IPS DF 6.9 (cell line): ENCODE measurements at regions not wholly inside any gene's neighbourhood (a gene's known extent, or its start where the extent isn't known, plus 50 kb on each side); places are given as distances from the start of the nearest gene placed in this dataset.

Experiments used
- DNase-seq: peaks from one replicate; pipeline ENCODE4 v3.0.0-alpha.2; 2013; ENCODE audit warnings: low read depth, low spot score
- H3K27ac ChIP-seq: one replicate; pipeline ENCODE4 v1.5.1; 2013; ENCODE audit warnings: low read length, control low read depth
- H3K27me3 ChIP-seq: 2 replicates; pipeline ENCODE4 v1.6.1; 2013; ENCODE audit warnings: mild to moderate bottlenecking, low read length; ENCODE audit not compliant: control insufficient read depth, insufficient read depth
- H3K36me3 ChIP-seq: 2 replicates; pipeline ENCODE4 v1.6.1; 2013; ENCODE audit warnings: low read length; ENCODE audit not compliant: control insufficient read depth, insufficient read depth
- H3K4me1 ChIP-seq: 2 replicates; pipeline ENCODE4 v1.6.1; 2013; ENCODE audit warnings: low read length; ENCODE audit not compliant: control insufficient read depth, insufficient read depth
- H3K4me3 ChIP-seq: 2 replicates; pipeline ENCODE4 v1.5.1; 2013; ENCODE audit warnings: mild to moderate bottlenecking, low read length
- H3K9me3 ChIP-seq: 2 replicates; pipeline ENCODE4 v1.6.1; 2013; ENCODE audit warnings: low read length, inconsistent platforms; ENCODE audit not compliant: control insufficient read depth, insufficient read depth
- WGBS: extraction: QIAGEN DNeasy Blood & Tissue Kit; methylation state at CpG from one replicate; pipeline ENCODE4 v1.1.7; 2013; ENCODE audit warnings: mixed read lengths, missing lambda C conversion rate; ENCODE audit not compliant: insufficient read length, insufficient coverage; 5-methylcytosine and 5-hydroxymethylcytosine counted together

DNA sequence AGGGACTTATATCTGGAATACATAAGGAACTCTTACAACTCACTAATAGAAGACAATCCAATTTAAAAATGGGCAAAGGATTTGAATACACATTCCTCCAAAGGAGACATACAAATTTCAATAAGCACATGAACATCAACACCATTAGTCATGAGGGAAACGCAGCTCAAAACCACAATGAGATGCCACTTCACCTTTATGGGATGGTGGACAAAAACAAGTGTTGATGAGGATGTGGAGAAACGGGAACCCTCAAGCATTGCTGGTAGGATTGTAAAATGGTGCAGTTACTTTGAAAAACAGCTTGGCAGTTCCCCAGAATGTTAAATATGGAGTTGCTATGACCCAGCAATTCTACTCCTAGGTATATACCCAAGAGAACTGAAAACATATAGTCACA lies 72.7 kb upstream of the IER5L start:
- H3K36me3 ChIP-seq, result no peaks in the 10 kb centered on the region
- no CpG with 5 or more reads among the region's 2 CpGs for WGBS
- no peaks in the 10 kb centered on the region for H3K9me3 ChIP-seq
- H3K27me3 ChIP-seq, result no peaks in the 10 kb centered on the region
- no peak overlapping the region for H3K4me3 ChIP-seq
- H3K27ac ChIP-seq, result no peak overlapping the region
- no peak for DNase-seq
- H3K4me1 ChIP-seq, result peaks cover 4% of the 10 kb centered on the region; the same call in 1 of the 2 replicates

DNA sequence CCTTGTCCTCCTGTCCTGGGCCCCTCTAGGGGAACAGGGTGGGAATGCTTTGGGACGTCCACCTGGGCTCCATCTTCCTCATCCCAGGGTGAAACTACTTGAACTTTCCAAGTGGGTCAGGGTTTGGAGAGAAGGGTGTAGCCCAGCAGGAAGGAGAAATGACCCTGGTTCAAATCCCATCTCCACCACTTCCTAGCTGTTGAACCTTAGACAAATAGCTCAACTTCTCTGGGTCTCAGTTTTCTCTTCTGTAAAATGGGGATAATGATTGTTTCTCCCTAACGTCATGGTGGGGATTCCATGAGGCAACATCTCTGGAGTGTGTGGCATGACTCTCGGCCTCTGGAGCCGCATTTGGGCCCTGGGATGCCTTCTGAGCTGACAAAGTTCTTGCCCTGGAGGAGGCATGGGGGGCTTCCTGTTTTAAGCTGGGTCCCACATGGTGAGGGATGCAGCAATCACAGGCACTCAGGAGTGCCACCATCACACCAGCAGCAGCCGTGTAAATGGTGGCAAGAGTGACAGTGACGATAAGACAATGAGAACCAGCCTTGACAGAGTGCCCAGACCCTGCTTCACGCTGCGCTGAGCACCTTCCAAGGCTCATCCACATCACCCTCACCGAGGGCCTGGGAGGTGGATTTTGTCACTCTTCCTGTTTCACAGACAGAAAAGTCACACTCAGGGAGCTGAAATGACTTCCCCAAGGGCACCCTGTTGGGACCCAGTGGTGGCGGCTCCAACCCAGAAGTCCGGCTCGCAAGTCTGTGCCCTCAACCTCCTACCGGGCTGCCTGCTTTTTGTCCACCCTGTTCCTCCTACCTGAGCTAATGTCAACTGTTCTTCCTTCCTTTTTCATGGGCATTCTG lies 69.5 kb upstream of the IER5L start:
- Histone ChIP-seq H3K4me1 (no peaks in the 10 kb centered on the region), H3K27me3 (no peaks in the 10 kb centered on the region), H3K4me3 (no peak overlapping the region), H3K27ac (no peak overlapping the region), H3K36me3 (no peaks in the 10 kb centered on the region), H3K9me3 (no peaks in the 10 kb centered on the region)
- DNase-seq, result no peak
- no CpG with 5 or more reads among the region's 13 CpGs for WGBS

DNA sequence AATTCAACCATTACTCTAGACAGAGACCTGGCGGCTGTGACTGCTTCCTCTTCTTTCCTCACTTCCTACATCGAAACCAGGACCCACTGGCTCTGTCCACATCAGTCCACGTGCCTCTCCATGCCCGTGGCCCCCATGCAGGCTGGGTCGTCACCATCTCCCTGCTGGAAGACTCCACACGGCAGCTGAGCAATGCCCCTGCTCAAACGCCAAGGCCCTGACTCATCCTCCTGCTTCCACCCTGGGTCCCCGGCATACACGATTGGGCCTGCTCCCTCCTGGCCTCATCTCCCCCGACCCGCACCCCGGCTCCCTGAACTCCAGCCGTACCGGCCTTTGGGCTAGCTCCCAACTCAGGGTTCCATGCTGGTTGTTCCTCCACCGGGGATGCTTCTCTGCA lies 67.2 kb upstream of the IER5L start:
- no CpG with 5 or more reads among the region's 15 CpGs for WGBS

DNA sequence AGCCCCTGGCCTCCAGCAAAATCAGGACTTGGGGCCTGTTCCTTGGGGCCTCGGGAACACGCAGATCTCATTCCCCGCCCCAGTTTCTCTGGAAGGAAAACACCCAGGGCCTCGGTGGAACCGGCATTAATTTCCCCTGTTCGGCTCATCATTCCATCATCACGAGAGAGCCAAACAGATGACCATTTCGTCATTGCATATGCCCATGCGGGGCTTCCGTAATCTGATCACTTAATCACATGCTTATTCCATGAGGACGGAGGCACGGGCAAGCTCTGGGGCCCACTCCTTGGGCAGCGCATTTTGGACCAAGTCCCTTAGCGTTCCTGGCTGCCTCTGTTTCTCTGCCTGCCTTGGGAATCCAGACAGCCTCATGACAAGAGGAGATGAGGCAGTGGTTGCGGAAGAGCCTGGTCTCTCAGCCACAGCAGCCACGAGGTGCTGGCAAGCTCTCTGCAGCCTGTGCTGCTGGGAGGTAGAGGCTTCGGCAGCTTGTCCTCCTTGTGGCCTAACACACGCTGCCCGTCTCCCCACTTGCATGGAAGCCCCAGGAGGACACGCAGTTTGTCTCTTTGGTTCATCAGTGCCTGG lies 65.0 kb upstream of the IER5L start:
- no peaks in the 10 kb centered on the region for H3K27me3 ChIP-seq
- H3K9me3 ChIP-seq, result no peaks in the 10 kb centered on the region
- DNase-seq, result no peak
- no peaks in the 10 kb centered on the region for H3K4me1 ChIP-seq
- no peak overlapping the region for H3K4me3 ChIP-seq
- H3K27ac ChIP-seq, result no peak overlapping the region
- no CpG with 5 or more reads among the region's 20 CpGs for WGBS
- H3K36me3 ChIP-seq, result no peaks in the 10 kb centered on the region

More for the DNA sequence above, 67.2 kb upstream of the IER5L start:
- no peaks in the 10 kb centered on the region for H3K27me3 ChIP-seq
- no peak for DNase-seq
- H3K4me3 ChIP-seq, result no peak overlapping the region
- H3K27ac ChIP-seq, result no peak overlapping the region
- no peaks in the 10 kb centered on the region for H3K9me3 ChIP-seq
- H3K4me1 ChIP-seq, result no peaks in the 10 kb centered on the region
- no peaks in the 10 kb centered on the region for H3K36me3 ChIP-seq

DNA sequence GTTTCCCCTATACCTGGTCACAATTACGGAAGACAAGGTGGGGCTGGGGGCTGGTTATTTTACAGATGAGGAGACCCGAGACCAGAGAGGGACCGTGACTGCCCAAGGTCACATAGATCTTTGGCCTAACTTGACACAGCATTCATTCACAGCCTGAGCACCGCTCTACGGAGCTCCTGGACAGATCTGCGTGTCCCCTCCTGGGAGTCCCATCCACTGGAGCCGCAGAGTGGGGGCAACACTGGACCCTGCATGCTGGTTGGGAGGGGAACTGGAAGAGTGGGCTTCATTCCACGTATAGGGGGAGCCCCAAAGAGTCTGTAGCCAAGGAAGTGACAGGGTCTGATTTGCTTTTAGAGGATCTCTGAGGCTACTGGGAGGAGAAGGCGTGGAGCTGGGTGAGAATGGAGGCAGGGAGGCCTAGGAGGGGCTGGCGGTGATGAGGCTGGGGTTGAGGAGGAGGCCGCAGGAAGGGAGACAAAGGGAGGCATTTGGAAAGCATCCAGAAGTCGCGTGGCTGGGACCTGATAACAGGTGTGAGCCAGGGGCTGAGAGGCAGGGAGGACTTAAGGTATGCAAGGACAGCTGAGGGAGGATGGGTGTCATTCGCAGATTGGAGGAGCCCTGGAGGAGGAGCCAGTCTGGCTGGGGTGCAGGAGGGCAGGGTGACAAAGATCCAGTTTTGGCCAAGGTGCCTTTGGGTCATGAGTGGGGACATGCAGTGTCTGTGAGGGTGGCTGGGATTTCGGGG lies 64.3 kb upstream of the IER5L start:
- DNase-seq, result no peak
- Histone ChIP-seq H3K4me3 (no peak overlapping the region), H3K27me3 (no peaks in the 10 kb centered on the region), H3K36me3 (no peaks in the 10 kb centered on the region), H3K27ac (no peak overlapping the region), H3K9me3 (no peaks in the 10 kb centered on the region), H3K4me1 (no peaks in the 10 kb centered on the region)
- no CpG with 5 or more reads among the region's 15 CpGs for WGBS

DNA sequence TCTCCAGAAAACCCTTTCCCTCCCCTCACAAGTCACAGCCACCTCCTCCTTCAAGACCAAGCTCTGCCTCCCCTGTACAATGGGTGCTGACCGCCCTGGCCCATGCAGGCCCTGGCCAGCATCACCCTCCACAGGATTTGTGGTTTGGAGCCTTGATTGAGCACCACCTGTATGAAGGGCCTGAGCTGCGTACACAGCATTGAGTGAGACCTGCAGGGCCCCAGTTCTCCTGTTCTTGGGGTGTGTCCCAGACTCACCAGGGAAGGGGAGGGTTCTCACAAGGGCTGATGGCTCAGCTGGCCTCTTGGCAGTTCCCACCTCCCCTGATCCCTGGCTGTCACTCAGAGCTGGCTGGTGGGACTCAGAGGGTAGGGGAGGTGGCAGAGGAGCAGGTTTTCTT lies 63.7 kb upstream of the IER5L start:
- WGBS, result no CpG with 5 or more reads among the region's 2 CpGs
- Histone ChIP-seq H3K4me3 (no peak overlapping the region), H3K4me1 (no peaks in the 10 kb centered on the region), H3K27ac (no peak overlapping the region), H3K27me3 (no peaks in the 10 kb centered on the region), H3K9me3 (no peaks in the 10 kb centered on the region), H3K36me3 (no peaks in the 10 kb centered on the region)
- DNase-seq, result no peak

DNA sequence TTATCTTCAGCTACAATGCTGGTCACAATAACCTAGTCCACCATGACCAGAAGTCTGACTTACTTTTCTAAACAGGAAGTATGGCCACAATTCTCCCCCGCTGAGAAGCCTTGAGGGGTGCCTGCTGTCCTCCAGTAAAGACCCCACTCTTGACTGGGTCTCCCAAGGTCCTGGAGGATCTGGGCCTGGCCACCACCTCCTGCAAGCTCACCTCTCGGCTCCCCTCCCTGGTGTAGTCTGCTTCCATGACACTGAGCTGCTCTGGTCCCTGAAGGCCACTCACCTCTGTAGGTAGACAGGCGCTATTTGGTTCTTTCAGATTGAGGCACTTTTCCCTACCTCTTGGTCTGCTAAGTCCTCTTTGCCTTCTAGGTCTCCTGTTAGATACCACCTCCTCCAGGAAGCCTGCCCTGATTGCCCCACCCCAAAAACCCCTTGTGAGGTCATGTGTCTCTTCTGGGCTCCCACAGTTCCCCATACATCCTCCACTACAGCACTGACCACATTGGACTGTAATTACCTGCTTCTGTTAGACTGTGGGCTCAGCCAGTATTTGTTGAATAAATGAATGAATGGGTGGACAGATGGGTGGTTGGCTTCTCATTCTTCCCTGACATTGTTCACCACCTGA lies 62.6 kb upstream of the IER5L start:
- no peak for DNase-seq
- Histone ChIP-seq H3K4me1 (no peaks in the 10 kb centered on the region), H3K9me3 (no peaks in the 10 kb centered on the region)

DNA sequence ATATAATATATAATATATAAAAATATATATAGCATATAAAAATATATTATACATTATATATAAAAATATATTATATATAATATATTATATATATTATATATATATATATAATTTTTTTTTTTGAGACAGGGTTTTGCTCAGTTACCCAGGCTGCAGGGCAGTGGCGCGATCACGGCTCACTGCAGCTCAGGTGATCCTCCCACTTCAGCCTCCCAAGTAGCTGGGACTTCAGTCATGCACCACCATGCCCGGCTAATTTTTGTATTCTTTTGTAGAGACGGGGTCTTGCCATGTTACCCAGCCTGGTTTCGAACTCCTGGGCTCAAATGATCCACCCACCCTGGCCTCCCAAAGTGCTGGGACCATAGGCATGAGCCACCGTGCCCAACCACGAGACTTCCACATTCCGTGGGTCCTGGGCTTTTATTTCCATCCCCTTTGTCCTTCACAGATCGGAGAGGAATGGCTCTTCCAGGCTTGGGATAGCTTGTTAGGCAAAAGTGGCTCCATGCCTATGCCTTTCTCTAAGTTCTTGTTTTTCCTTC lies 62.0 kb upstream of the IER5L start:
- no peaks in the 10 kb centered on the region for H3K4me1 ChIP-seq
- no peaks in the 10 kb centered on the region for H3K9me3 ChIP-seq
- no peak overlapping the region for H3K4me3 ChIP-seq
- DNase-seq, result no peak
- H3K27ac ChIP-seq, result no peak overlapping the region
- H3K36me3 ChIP-seq, result no peaks in the 10 kb centered on the region; the same call in 1 of the 2 replicates
- WGBS, result no CpG with 5 or more reads among the region's 10 CpGs
- no peaks in the 10 kb centered on the region for H3K27me3 ChIP-seq

More for the DNA sequence above, 62.6 kb upstream of the IER5L start:
- H3K4me3 ChIP-seq, result no peak overlapping the region
- H3K36me3 ChIP-seq, result no peaks in the 10 kb centered on the region; the same call in 1 of the 2 replicates
- H3K27me3 ChIP-seq, result no peaks in the 10 kb centered on the region
- no CpG with 5 or more reads among the region's 3 CpGs for whole genome bisulfite sequencing
- no peak overlapping the region for H3K27ac ChIP-seq

DNA sequence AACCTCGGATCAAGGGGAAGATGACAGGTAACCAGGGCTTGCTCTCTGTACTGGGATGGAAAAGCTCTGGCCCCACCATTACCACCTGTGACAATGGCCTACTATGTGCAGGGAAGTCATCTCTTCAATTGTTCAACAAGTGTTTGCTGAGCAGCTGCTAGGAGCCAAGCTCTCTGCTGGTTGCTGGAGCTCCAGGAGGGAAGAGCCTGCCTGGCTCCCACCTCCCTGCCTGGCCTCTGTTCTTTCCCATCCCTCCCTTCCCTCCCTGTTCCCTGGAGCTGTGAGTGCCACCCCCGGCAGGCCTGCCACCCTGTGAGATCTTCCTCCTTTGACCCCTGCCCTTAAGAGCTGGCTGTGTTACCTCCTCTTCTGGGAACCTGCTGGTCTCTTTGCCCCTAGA lies 59.7 kb upstream of the IER5L start:
- Histone ChIP-seq H3K9me3 (no peaks in the 10 kb centered on the region), H3K4me1 (no peaks in the 10 kb centered on the region), H3K4me3 (no peak overlapping the region), H3K27ac (no peak overlapping the region), H3K27me3 (no peaks in the 10 kb centered on the region), H3K36me3 (no peaks in the 10 kb centered on the region; the same call in 1 of the 2 replicates)
- no CpG with 5 or more reads among the region's 2 CpGs for WGBS
- no peak for DNase-seq

DNA sequence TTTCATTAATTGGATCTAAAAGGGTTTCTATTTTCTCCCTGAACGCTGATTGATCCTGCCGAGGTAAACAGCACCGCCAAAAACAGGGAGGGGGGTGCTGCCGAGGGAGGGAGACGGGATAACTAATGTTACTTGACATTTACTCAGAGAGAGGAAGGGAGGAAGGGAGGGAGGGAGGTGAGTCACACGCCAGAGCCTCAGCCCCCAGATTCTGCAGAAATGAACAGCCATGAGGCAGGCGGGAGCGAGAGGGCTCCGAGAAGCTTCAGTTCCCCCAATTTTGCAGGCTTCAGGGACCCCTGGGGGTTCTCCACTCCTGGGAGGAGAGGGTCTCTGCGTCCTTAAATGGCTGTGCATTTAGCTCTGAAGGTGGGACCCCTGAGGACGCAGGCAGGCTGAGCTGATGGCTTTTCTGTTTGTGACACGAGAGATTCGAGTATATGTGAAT lies 59.1 kb upstream of the IER5L start:
- no peaks in the 10 kb centered on the region for H3K27me3 ChIP-seq
- no peak overlapping the region for H3K4me3 ChIP-seq
- H3K36me3 ChIP-seq, result no peaks in the 10 kb centered on the region; the same call in 1 of the 2 replicates
- no peaks in the 10 kb centered on the region for H3K9me3 ChIP-seq
- no CpG with 5 or more reads among the region's 13 CpGs for WGBS
- H3K27ac ChIP-seq, result no peak overlapping the region
- no peaks in the 10 kb centered on the region for H3K4me1 ChIP-seq
- no peak for DNase-seq
